HL-60 (cell line): ENCODE measurements at regions not wholly inside any gene's neighbourhood (a gene's known extent, or its start where the extent isn't known, plus 50 kb on each side); places are given as distances from the start of the nearest gene placed in this dataset.

ENCODE experiments used
- DNase-seq, 2 experiments: peaks; one replicate each; pipeline ENCODE4 v3.0.0-alpha.2; 2010 to 2020; ENCODE audit warnings: low read depth in 1 of 2, low spot score in 1 of 2
- H3K27ac ChIP-seq: fragments of 250-450 bp; sonication (Bioruptor Pico); replicated peaks from 2 replicates; pipeline ENCODE4 v1.5.1; 2020; ENCODE audit warnings: mild to moderate bottlenecking, moderate library complexity
- H3K27me3 ChIP-seq: fragments of 250-450 bp; sonication (Bioruptor Pico); 2 replicates; pipeline ENCODE4 v1.5.1; 2021; ENCODE audit warnings: mild to moderate bottlenecking, moderate library complexity; ENCODE audit not compliant: insufficient read depth, poor library complexity, severe bottlenecking
- H3K4me3 ChIP-seq: replicated peaks from 2 replicates; pipeline ENCODE4 v1.5.1; 2011; ENCODE audit warnings: mild to moderate bottlenecking, control low read depth, low read length; ENCODE audit not compliant: insufficient read depth
- GABPA ChIP-seq: IDR thresholded peaks from 2 replicates; pipeline ENCODE4 v1.6.1; 2012; ENCODE audit warnings: low read depth
- POLR2AphosphoS5 ChIP-seq: IDR thresholded peaks from 2 replicates; pipeline ENCODE4 v1.6.1; 2012; ENCODE audit warnings: low read depth
- SPI1 ChIP-seq: IDR thresholded peaks from 2 replicates; pipeline ENCODE4 v1.6.1; 2012; ENCODE audit warnings: low read depth, mild to moderate bottlenecking, borderline replicate concordance
- TF ChIP-seq, protein P1 (sequence below): IDR thresholded peaks from 2 replicates; pipeline ENCODE4 v1.6.1; 2012; ENCODE audit warnings: low read depth; ENCODE audit not compliant: insufficient replicate concordance
- TF ChIP-seq, protein P2 (sequence below): IDR thresholded peaks from one replicate; pipeline ENCODE4 v1.5.1; 2011; ENCODE audit warnings: low read length, control low read depth, inconsistent platforms; ENCODE audit not compliant: insufficient read depth

DNA sequence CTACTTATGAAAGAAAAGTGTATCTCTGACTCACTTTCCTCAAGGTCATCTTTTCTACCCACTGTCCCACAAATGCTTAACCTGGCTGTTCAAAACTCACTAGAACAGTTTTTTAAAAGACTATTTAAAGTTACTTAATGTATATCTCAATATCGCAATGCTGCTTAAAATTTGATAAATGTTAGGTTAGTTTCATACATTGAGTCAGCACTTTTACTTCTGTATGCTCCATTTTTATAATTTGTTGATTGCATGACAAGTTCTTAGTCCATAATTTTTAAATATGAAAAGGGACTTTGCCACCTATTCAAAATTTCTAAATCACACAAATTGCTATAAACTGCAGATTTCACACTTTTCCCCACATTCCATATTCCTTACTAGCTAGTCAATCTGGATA lies 231.7 kb upstream of the SLC39A10 start:
- Histone ChIP-seq H3K4me3 (no peak overlapping the region), H3K27ac (no peak overlapping the region), H3K27me3 (no peaks in the 10 kb centered on the region)
- TF ChIP-seq GABPA (no peak), POLR2AphosphoS5 (no peak), SPI1 (no peak)
- TF ChIP-seq, protein P1, sequence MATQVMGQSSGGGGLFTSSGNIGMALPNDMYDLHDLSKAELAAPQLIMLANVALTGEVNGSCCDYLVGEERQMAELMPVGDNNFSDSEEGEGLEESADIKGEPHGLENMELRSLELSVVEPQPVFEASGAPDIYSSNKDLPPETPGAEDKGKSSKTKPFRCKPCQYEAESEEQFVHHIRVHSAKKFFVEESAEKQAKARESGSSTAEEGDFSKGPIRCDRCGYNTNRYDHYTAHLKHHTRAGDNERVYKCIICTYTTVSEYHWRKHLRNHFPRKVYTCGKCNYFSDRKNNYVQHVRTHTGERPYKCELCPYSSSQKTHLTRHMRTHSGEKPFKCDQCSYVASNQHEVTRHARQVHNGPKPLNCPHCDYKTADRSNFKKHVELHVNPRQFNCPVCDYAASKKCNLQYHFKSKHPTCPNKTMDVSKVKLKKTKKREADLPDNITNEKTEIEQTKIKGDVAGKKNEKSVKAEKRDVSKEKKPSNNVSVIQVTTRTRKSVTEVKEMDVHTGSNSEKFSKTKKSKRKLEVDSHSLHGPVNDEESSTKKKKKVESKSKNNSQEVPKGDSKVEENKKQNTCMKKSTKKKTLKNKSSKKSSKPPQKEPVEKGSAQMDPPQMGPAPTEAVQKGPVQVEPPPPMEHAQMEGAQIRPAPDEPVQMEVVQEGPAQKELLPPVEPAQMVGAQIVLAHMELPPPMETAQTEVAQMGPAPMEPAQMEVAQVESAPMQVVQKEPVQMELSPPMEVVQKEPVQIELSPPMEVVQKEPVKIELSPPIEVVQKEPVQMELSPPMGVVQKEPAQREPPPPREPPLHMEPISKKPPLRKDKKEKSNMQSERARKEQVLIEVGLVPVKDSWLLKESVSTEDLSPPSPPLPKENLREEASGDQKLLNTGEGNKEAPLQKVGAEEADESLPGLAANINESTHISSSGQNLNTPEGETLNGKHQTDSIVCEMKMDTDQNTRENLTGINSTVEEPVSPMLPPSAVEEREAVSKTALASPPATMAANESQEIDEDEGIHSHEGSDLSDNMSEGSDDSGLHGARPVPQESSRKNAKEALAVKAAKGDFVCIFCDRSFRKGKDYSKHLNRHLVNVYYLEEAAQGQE = no peak
- TF ChIP-seq, protein P2, sequence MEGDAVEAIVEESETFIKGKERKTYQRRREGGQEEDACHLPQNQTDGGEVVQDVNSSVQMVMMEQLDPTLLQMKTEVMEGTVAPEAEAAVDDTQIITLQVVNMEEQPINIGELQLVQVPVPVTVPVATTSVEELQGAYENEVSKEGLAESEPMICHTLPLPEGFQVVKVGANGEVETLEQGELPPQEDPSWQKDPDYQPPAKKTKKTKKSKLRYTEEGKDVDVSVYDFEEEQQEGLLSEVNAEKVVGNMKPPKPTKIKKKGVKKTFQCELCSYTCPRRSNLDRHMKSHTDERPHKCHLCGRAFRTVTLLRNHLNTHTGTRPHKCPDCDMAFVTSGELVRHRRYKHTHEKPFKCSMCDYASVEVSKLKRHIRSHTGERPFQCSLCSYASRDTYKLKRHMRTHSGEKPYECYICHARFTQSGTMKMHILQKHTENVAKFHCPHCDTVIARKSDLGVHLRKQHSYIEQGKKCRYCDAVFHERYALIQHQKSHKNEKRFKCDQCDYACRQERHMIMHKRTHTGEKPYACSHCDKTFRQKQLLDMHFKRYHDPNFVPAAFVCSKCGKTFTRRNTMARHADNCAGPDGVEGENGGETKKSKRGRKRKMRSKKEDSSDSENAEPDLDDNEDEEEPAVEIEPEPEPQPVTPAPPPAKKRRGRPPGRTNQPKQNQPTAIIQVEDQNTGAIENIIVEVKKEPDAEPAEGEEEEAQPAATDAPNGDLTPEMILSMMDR = no peak
- no peak for DNase-seq

DNA sequence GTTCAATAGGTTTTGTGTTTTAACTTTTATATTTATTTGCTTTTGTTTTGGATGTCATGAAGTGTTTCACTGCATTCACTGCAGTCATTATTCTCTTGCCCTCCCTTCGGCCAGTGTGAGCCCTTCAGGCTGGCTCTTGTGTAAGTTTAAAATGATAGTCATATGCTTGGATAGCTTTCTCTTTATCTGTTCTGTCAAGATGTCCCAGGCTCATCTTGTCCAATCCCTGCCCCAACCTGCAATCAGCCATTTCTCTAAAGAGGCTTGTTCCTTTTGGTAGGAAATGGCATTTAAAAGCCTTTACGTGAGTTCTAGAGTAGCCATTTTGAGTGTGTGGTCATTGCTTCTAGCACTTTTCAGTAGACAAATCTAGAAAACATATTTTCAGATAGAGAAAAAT lies 238.0 kb upstream of the SLC39A10 start:
- no peak for DNase-seq
- H3K27me3 ChIP-seq = no peaks in the 10 kb centered on the region
- H3K4me3 ChIP-seq = no peak overlapping the region
- TF ChIP-seq SPI1 = no peak
- TF ChIP-seq, protein P1 = no peak
- TF ChIP-seq, protein P2 = no peak
- no peak overlapping the region for H3K27ac ChIP-seq

DNA sequence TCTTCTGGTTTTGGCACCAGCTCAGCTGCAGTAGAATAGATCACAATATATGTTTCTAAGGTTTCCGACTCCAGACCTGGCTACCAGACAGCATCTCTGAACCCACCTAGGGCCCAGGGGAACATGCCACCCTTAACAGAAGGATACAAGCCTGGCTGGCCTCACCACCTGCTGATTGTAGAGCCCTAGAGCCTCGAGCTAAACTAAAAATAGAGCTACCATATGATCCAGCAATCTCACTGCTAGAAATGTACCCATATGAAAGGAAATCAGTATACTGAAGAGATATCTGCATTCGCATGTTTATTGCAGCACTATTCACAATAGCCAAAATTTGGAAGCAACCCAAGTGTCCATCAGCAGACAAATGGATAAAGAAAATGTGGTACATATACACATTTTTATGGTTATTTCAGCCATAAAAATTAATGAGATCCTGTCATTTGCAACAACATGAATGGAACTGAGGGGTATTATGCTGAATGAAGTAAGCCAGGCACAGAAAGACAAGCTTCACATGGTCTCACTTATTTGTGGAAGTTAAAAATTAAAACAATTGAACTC lies 242.4 kb upstream of the SLC39A10 start:
- H3K27ac ChIP-seq = no peak overlapping the region

More for the DNA sequence above, 242.4 kb upstream of the SLC39A10 start:
- no peak for DNase-seq
- no peaks in the 10 kb centered on the region for H3K27me3 ChIP-seq
- no peak overlapping the region for H3K4me3 ChIP-seq
- TF ChIP-seq SPI1 (no peak), GABPA (no peak), POLR2AphosphoS5 (no peak)
- TF ChIP-seq, protein P2 = no peak
- TF ChIP-seq, protein P1 = no peak
